GM12892 (cell line): ENCODE measurements at regions not wholly inside any gene's neighbourhood (a gene's known extent, or its start where the extent isn't known, plus 50 kb on each side); places are given as distances from the start of the nearest gene placed in this dataset.

Experiments used
- POLR2A ChIP-seq: IDR thresholded peaks from 2 replicates; pipeline ENCODE4 v1.6.1; 2011; ENCODE audit warnings: low read depth, low read length, control low read depth
- POLR2AphosphoS5 ChIP-seq: IDR thresholded peaks from 2 replicates; pipeline ENCODE4 v1.6.1; 2011; ENCODE audit warnings: low read depth, low read length, control low read depth
- TAF1 ChIP-seq: IDR thresholded peaks from 2 replicates; pipeline ENCODE4 v1.6.1; 2011; ENCODE audit warnings: low read depth, mild to moderate bottlenecking, control low read depth, low read length, borderline replicate concordance

DNA sequence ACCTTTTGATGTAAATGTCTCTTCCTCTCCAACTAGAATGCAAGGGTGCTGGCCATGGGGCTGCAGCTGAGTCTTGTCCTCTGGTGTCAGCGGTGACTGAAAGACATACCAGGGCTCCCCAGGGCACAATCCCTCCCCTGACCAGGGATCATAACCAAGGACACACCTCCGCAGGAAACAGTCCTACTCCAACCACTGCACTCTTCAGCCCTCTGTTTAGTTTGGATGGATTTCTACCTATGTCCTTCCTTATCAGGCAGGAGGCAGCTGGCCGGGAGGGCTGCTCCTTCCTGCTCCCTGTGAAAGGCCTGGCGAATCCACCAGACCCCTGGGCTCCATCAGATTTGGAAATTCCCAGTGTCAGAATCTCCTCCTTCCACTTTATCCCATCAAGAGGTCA is 185.2 kb upstream of the ID2 start:
- TF ChIP-seq POLR2AphosphoS5 (no peak), POLR2A (no peak), TAF1 (no peak)
